ENCODE measurements at regions not wholly inside any gene's neighbourhood (a gene's known extent, or its start where the extent isn't known, plus 50 kb on each side); places are given as distances from the start of the nearest gene placed in this dataset.
"Not testable (repeated sequence)": the region's sequence is repeated elsewhere in the genome, so short reads cannot be mapped to it uniquely, and the experiment has no call there.

- DNase-seq = no peak
These were observed 51.5 kb downstream of the CRPPA start for GRCh38 chr7:16369855-16370254.

- not testable (repeated sequence) for DNase-seq
These were observed 52.0 kb downstream of the CRPPA start for GRCh38 chr7:16369309-16369708.

DNA sequence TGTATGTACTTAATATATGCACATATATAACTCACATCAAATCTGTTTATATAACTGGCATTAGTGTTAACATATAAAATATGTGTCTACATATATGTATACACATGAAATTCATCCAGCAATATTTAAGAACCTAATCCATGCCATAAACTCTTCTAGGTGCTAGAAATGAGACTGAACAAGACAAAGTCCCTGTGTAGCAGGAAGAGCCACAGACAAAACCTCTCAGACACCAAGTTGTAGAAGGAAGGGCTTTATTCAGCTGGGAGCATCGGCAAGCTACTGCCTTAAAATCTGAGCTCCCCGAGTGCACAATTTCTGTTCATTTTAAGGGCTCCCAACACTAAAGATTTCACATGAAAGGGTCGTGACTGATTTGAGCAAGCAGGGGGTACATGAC is 52.5 kb downstream of the CRPPA start:
- no peak for DNase-seq

DNA sequence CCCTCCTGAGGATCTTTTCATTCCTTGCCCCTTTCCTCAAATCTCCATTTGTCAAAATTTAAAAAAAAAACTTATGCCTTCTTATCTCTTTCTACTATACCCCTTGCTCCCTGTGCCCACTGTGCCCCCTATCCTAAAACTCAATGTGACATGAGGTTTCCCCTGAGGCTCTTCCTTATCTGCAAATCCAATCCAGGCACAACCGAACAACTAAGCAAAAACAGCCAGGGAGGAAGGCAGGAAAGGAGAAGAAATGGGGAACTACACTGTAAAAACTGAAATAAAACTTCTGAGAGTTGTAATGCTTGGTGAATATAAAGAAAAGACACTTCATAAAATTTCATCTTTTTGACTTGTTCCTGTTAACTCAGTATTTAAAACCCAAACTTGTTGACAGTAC is 54.2 kb downstream of the CRPPA start:
- DNase-seq = no peak

DNA sequence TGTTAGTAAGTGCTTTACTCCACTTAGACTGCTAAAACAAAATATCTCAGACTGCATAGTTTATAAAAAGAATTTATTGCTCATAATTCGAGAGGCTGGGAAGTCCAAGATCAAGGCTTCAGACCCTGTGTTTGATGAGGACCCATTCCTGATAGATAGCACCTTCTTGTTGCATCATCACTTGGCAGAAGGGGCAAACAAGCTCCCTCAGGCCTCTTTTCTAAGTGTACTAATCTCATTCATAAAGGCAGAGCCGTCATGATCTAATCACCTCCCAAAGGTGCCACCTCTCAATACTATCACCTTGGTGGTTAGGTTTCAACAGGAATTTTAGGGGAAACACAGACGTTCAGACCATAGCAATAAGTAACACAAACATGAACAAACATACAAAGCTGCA is 55.4 kb downstream of the CRPPA start:
- no peak for DNase-seq

DNA sequence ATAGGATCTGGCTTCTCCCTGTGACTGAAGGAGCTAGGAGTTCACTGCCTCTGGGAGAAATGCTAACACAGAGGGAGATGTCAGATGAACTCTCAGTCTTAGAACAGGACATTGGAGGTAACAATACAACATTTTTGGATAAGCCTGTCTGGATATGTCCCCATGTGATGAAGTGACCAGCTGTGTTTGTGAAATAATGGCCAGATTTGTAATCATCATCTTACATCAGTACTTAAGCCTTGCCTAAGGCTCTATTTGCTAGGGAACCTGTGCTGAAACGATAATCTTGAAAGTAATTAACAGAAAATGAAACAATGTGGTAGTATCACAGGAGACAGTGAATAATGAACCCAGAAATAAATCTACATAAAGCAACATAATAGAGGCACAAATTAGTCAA is 56.2 kb downstream of the CRPPA start:
- DNase-seq = no peak

GRCh38 chr7:16359216-16359615 is 62.1 kb downstream of the CRPPA start:
- DNase-seq = no peak

DNA sequence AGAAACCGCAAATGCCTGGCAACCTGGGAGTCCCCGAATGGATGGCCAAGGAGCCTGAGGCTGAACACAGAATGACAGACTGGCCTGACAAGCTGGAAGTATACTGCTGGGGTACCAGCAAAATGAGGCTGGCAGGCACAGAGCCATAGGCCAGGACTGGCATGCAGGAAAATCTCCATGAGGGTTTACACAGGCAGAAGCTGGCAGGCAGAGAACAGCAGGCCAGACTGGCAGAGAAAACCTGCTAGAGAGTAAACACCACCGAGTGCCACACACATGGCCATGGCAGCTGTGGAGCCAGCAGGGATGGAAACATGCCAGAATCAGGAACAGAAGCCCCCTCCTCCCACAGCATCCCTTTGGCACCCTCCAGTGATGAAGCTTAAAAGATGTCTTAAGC is 63.4 kb downstream of the CRPPA start:
- DNase-seq = no peak

- no peak for DNase-seq
These were observed 63.9 kb downstream of the CRPPA start for GRCh38 chr7:16357474-16357873.

DNA sequence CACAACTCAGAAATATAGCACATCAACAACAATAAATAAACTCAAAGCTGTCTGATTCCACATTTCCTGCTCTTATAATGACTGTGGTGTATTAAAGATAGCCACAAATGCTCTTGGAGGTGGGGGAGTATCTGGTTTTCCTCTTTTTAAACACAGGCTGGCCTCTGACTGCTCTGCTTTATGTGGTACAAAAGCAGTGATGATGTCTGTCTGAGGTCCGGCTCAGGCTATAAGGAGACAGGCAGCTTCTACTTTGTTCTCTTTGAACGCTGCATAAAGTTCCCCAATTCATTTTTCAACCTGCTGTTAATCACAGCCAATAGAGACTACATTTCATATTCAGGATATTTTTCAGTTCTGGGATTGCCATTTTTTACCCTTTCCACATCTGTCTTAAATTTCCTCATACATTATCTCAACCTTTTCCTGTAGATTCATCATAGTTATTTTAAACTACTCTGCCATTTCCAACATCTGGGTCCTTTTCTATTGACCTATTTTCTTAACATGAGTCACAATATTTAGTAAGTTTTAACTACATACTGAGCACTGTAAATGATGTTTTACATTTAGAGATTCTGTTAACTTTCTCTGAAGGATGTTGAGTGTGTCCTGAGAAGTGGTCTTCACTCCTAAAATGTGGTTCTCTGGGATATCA is 64.9 kb downstream of the CRPPA start:
- DNase-seq = no peak

GRCh38 chr7:16354573-16354972 is 66.8 kb downstream of the CRPPA start:
- DNase-seq = no peak

- DNase-seq = no peak
These were observed 68.1 kb downstream of the CRPPA start for GRCh38 chr7:16353226-16353625.

DNA sequence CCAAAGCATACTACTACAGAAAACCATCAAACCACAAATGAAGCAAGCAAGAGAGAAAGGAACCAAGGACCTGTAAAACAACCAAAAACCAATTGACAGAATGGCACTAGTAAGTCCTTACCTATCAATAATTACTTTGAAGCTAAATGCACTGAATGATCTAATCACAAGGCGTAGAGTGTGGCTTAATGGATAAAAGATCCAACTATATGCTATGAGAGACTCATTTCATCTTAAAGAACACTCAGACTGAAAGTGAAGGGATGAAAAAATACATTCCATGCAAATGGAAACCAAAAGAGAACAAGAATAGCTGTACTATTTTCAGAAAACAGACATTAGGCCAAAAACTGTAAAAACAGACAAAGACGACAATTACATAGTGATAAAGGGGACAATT is 70.7 kb downstream of the CRPPA start:
- no peak for DNase-seq

GRCh38 chr7:16348251-16348650 is 73.1 kb downstream of the CRPPA start:
- no peak for DNase-seq

DNA sequence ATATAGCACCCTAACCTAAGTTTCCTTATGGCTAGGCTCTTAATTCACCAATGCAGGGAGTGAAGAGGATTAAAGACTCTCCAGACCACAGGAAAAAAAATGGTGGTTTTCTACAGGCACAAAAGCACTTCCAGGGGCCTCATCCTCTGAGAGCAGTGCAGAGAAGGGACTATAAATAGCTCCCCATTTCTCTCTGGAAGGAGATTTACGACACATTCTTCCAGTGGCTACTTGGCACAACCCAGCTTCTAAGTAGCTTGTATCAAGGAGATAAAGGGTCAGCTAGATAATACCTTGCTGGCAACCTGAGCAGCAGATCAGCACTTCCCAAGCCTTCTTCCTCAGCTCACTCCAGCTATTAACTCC is 73.5 kb downstream of the CRPPA start:
- DNase-seq = no peak

GRCh38 chr7:16347066-16347826 is 74.1 kb downstream of the CRPPA start:
- no peak for DNase-seq

GRCh38 chr7:16345979-16346958 is 75.1 kb downstream of the CRPPA start:
- no peak for DNase-seq

GRCh38 chr7:16344927-16345326 is 76.4 kb downstream of the CRPPA start:
- DNase-seq = no peak

GRCh38 chr7:16343612-16344011 is 77.7 kb downstream of the CRPPA start:
- DNase-seq = no peak

DNA sequence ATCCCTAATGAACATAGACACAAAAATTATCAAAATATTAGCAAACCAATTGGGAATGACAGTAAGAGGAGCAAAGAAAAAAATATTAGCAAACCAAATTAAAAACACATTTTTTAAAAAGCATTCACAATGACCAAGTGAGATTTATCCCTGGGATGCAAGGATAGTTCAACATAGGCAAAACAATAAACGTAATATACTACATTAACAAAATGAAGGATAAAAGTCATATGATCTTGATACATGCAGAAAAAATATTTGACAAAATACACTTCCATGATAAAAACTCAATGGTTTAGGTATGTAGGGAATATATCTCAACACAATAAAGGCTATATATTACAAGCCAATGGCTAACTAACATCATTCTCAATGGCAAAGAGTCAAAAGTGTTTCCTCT is 83.3 kb downstream of the CRPPA start:
- DNase-seq = no peak

DNA sequence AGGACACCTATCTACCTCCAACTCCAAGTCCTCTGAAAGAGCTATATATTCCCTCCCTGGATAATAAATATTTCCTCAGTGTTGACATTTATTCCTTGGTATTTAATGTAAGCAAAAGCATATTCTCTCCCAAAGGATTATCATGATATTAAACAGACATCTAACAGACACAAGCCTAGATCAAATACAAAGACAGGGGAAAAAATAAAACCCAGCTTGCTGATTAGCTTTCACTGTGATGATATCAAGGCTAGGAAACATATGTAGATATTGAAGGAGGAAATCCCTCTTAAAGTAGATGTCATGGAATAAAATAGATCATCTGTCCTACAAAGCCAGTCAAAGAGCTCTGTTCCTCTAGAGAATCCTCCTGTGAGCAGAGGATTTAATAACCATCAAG is 95.2 kb downstream of the CRPPA start:
- DNase-seq = no peak

DNA sequence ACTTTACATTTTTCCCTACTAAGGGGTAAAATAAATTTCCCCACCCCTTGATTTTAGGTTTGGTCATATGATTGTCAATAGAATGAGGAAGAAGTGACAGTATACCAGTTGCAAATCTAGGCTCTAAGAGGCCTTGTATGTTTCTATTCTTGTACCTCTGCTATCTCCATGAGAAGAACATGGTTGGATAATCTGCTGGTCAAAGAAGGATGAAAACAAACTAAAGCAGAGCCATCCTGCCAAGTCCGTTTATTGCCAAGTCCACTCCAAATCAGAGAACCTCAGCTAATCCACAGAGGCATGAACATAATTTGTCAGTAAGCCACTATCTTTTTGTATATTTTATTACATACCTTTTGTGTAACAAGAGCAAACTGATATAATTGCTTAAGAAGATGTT is 98.0 kb downstream of the CRPPA start:
- no peak for DNase-seq

GRCh38 chr7:16320099-16320660 is 101.2 kb downstream of the CRPPA start:
- no peak for DNase-seq

Data from NCI-H1930 (cell line).